GM23248 (cell line): ENCODE measurements at regions not wholly inside any gene's neighbourhood (a gene's known extent, or its start where the extent isn't known, plus 50 kb on each side); places are given as distances from the start of the nearest gene placed in this dataset.

ENCODE experiments used
- DNase-seq: peaks from one replicate; pipeline ENCODE4 v3.0.0-alpha.2; 2015
- H2AFZ ChIP-seq: fragments of 200-600 bp; sonication (generic); 2 replicates; pipeline ENCODE4 v1.6.1; 2016; ENCODE audit warnings: antibody characterized with exemption
- H3F3A ChIP-seq: fragments of 200-600 bp; sonication (generic); 2 replicates; pipeline ENCODE4 v1.6.1; 2016; ENCODE audit warnings: mild to moderate bottlenecking, antibody characterized with exemption, mixed run types; ENCODE audit not compliant: insufficient read depth
- H3K27ac ChIP-seq: fragments of 200-600 bp; sonication (generic); 2 replicates; pipeline ENCODE4 v1.5.1; 2016; ENCODE audit warnings: mild to moderate bottlenecking
- H3K27me3 ChIP-seq: fragments of 200-600 bp; sonication (generic); replicated peaks from 2 replicates; pipeline ENCODE4 v1.6.1; 2016; ENCODE audit warnings: mild to moderate bottlenecking; ENCODE audit not compliant: insufficient read depth
- H3K36me3 ChIP-seq: fragments of 200-600 bp; sonication (generic); 2 replicates; pipeline ENCODE4 v1.6.1; 2016; ENCODE audit warnings: low read depth, mild to moderate bottlenecking
- H3K4me1 ChIP-seq: fragments of 200-600 bp; sonication (generic); 2 replicates; pipeline ENCODE4 v1.6.1; 2016; ENCODE audit warnings: mild to moderate bottlenecking; ENCODE audit not compliant: insufficient read depth
- H3K4me2 ChIP-seq: fragments of 200-600 bp; sonication (generic); one replicate; pipeline ENCODE4 v1.6.1; 2016; ENCODE audit warnings: mild to moderate bottlenecking; ENCODE audit not compliant: unreplicated experiment
- H3K4me3 ChIP-seq: fragments of 200-600 bp; sonication (generic); 2 replicates; pipeline ENCODE4 v1.5.1; 2016; ENCODE audit warnings: mild to moderate bottlenecking
- H3K79me2 ChIP-seq: fragments of 200-600 bp; sonication (generic); 2 replicates; pipeline ENCODE4 v1.6.1; 2016; ENCODE audit warnings: mild to moderate bottlenecking; ENCODE audit not compliant: insufficient read depth
- H3K9ac ChIP-seq: fragments of 200-600 bp; sonication (generic); 2 replicates; pipeline ENCODE4 v1.6.1; 2016; ENCODE audit warnings: mild to moderate bottlenecking
- H3K9me2 ChIP-seq: fragments of 200-600 bp; sonication (generic); 2 replicates; pipeline ENCODE4 v1.6.1; 2016; ENCODE audit warnings: mixed run types, mild to moderate bottlenecking, moderate library complexity; ENCODE audit not compliant: insufficient read depth
- H3K9me3 ChIP-seq: fragments of 200-600 bp; sonication (generic); one replicate; pipeline ENCODE4 v1.6.1; 2017; ENCODE audit warnings: low read depth
- H4K20me1 ChIP-seq: fragments of 200-600 bp; sonication (generic); 2 replicates; pipeline ENCODE4 v1.6.0; 2016; ENCODE audit not compliant: insufficient read depth
- EZH2 ChIP-seq: fragments of 200-600 bp; sonication (generic); IDR thresholded peaks from 2 replicates; pipeline ENCODE4 v1.6.1; 2018; ENCODE audit warnings: antibody characterized with exemption, mild to moderate bottlenecking; ENCODE audit not compliant: insufficient read depth, poor library complexity, severe bottlenecking
- EZH2phosphoT487 ChIP-seq: fragments of 200-600 bp; sonication (generic); IDR thresholded peaks from 2 replicates; pipeline ENCODE4 v1.6.1; 2018; ENCODE audit warnings: antibody characterized with exemption, moderate library complexity, mild to moderate bottlenecking, low read depth; ENCODE audit not compliant: insufficient read depth
- WGBS, 2 experiments: methylation state at CpG; one replicate each; pipeline ENCODE4 v1.1.6; 2015 to 2017; ENCODE audit warnings: low lambda C conversion rate in 2 of 2, low coverage in 1 of 2; ENCODE audit errors: missing lambda C conversion rate in 2 of 2; 5-methylcytosine and 5-hydroxymethylcytosine counted together
- in situ Hi-C: fragments of 300-500 bp; cut with MboI; formaldehyde crosslinking; loops from 2 replicates; pipeline ENCODE4 v1.15.0; 2020

- in situ Hi-C loops: no loop called here
- no peak overlapping the region for H3K4me3 ChIP-seq
- 59 to 71% methylated on average over 1 of the region's 1 CpG for WGBS, 2 experiments
Measured at GRCh38 chr7:94179466-94179865, 175.3 kb upstream of the BET1 start.

DNA sequence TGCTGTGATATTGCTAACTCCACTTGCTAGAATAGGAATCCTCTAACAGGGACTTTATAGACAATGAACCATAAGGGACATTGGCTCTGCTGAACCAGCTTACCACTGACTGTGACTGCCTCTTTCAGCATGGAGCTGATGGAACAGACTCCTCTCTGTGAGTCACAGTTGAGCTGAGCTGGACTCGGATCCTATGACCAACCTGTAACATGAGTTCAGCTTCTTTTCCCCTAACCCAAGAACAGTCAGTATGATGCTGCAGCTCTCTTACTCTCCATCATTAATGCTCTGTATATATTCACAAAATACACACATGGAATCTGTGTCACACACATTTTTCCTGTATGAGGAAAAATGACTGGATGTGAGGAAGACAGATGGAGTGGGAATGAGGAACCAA, 177.9 kb upstream of the BET1 start:
- Histone ChIP-seq H2AFZ (peak overlapping the region; percentile 35), H3K4me3 (no peak overlapping the region), H3K9me3 (no peaks in the 10 kb centered on the region), H3K27me3 (no peaks in the 10 kb centered on the region), H3K9ac (peak overlapping the region; percentile 74), H3K36me3 (no peaks in the 10 kb centered on the region), H4K20me1 (no peaks in the 10 kb centered on the region), H3K27ac (peak overlapping the region; percentile 97), H3K4me2 (peak overlapping the region; percentile 77), H3F3A (peaks cover 26% of the 10 kb centered on the region), H3K9me2 (no peaks in the 10 kb centered on the region), H3K79me2 (no peaks in the 10 kb centered on the region), H3K4me1 (peaks cover 32% of the 10 kb centered on the region)
- DNase-seq: peak; percentile 93
- WGBS, 2 experiments: 4 to 6% methylated on average over 1 of the region's 1 CpG
- in situ Hi-C loops: no loop called here
- TF ChIP-seq EZH2 (no peak), EZH2phosphoT487 (no peak)

More at GRCh38 chr7:94179466-94179865, 175.3 kb upstream of the BET1 start:
- Histone ChIP-seq H3K27ac (no peak overlapping the region), H2AFZ (no peak overlapping the region), H3K79me2 (no peaks in the 10 kb centered on the region), H3K36me3 (no peaks in the 10 kb centered on the region), H3K27me3 (no peaks in the 10 kb centered on the region), H3K9ac (no peak overlapping the region), H3K9me3 (no peaks in the 10 kb centered on the region), H3K4me2 (no peak overlapping the region), H3K4me1 (peaks cover 30% of the 10 kb centered on the region), H3K9me2 (no peaks in the 10 kb centered on the region), H4K20me1 (no peaks in the 10 kb centered on the region), H3F3A (peaks cover 24% of the 10 kb centered on the region)
- no peak for TF ChIP-seq EZH2
- no peak for TF ChIP-seq EZH2phosphoT487
- peak; percentile 13 for DNase-seq

- Histone ChIP-seq H3F3A (peaks cover 26% of the 10 kb centered on the region), H3K4me1 (peaks cover 32% of the 10 kb centered on the region), H3K4me2 (peak overlapping the region; percentile 77), H3K36me3 (no peaks in the 10 kb centered on the region), H3K79me2 (no peaks in the 10 kb centered on the region), H3K27me3 (no peaks in the 10 kb centered on the region), H3K4me3 (peak overlapping the region; percentile 48), H3K9me3 (no peaks in the 10 kb centered on the region), H4K20me1 (no peaks in the 10 kb centered on the region), H3K9ac (peak overlapping the region; percentile 74), H2AFZ (peak overlapping the region; percentile 66; the same call in 1 of the 2 replicates), H3K27ac (peak overlapping the region; percentile 97), H3K9me2 (no peaks in the 10 kb centered on the region)
- in situ Hi-C loops: no loop called here
- 69 to 72% methylated on average over 3 of the region's 3 CpGs for WGBS, 2 experiments
- TF ChIP-seq EZH2 (no peak), EZH2phosphoT487 (no peak)
- peak; percentile 35 for DNase-seq
Measured at GRCh38 chr7:94182721-94183120, 178.6 kb upstream of the BET1 start.

- peak; percentile 96 for DNase-seq
- H3K4me3 ChIP-seq: peak overlapping the region; percentile 48
- in situ Hi-C loops: no loop called here
Measured at GRCh38 chr7:94183289-94183749, 179.2 kb upstream of the BET1 start.

GRCh38 chr7:94183891-94184290, 179.7 kb upstream of the BET1 start:
- H4K20me1 ChIP-seq: no peaks in the 10 kb centered on the region
- H3K4me3 ChIP-seq: 0 out of 2 replicates have a peak overlapping the region, but pooled peaks have one; percentile 25
- peak overlapping the region; percentile 14; the same call in 1 of the 2 replicates for H2AFZ ChIP-seq
- no peaks in the 10 kb centered on the region for H3K9me2 ChIP-seq
- H3K27ac ChIP-seq: peak overlapping the region; percentile 97
- in situ Hi-C loops: no loop called here
- H3K4me1 ChIP-seq: peaks cover 40% of the 10 kb centered on the region
- DNase-seq: no peak
- no peaks in the 10 kb centered on the region for H3K79me2 ChIP-seq
- H3F3A ChIP-seq: peaks cover 33% of the 10 kb centered on the region
- H3K36me3 ChIP-seq: no peaks in the 10 kb centered on the region
- TF ChIP-seq EZH2phosphoT487 (no peak), EZH2 (no peak)
- WGBS, 2 experiments: 54 to 60% methylated on average over 3 of the region's 3 CpGs
- peak overlapping the region; percentile 66 for H3K9ac ChIP-seq
- H3K4me2 ChIP-seq: peak overlapping the region; percentile 57
- H3K9me3 ChIP-seq: no peaks in the 10 kb centered on the region
- no peaks in the 10 kb centered on the region for H3K27me3 ChIP-seq

More at GRCh38 chr7:94183289-94183749, 179.2 kb upstream of the BET1 start:
- Histone ChIP-seq H4K20me1 (no peaks in the 10 kb centered on the region), H3K36me3 (no peaks in the 10 kb centered on the region), H3K9ac (peak overlapping the region; percentile 74), H3K9me2 (no peaks in the 10 kb centered on the region), H3K27ac (peak overlapping the region; percentile 97), H3K79me2 (no peaks in the 10 kb centered on the region), H3K27me3 (no peaks in the 10 kb centered on the region), H3F3A (peaks cover 27% of the 10 kb centered on the region), H2AFZ (peak overlapping the region; percentile 66), H3K9me3 (no peaks in the 10 kb centered on the region), H3K4me1 (peaks cover 34% of the 10 kb centered on the region), H3K4me2 (peak overlapping the region; percentile 77)
- TF ChIP-seq EZH2 (no peak), EZH2phosphoT487 (no peak)
- WGBS, 2 experiments: 0 to 2% methylated on average over 2 of the region's 2 CpGs
